ENCODE measurements at regions not wholly inside any gene's neighbourhood (a gene's known extent, or its start where the extent isn't known, plus 50 kb on each side); places are given as distances from the start of the nearest gene placed in this dataset.

DNA sequence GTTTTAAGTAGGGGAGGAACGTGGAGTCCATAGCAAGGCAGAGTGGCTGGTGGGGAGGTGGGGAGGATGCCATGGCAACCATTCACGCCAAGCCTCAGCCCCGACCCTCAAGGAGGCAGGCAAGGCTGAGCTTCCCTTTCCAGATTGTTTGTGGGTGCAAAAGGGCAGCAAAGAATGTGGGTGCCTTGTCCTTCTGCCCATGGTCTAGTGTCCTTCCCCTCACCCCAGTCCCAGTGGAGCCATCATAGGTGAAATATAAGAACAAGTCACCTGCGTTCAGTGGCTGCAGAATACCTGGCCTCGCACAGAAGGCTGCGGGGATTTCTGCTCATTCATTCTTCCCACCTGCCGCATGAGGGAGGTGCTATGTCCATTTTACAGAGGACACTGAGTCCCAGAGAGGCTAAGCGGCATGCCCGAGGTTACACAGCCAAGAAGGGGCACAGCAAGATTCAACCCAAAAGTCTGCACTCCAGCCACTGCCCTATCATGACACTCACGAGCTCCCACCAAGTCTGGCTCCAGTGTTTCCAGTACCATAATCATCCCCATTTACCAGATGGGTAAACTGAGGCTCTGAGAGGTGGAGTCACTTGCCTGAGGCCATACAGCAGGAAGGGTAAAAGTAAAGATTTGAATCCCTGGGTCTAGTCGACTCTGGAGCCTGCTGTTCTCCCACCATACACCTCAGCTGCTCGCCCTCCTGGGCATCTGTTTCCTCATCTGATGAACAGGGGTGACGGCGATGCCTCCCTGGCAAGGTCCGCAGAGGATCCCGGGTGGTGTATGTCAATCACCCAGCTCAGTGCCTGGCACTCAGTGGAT is 100.8 kb downstream of the CEBPB start:
- TF ChIP-seq, protein P1, sequence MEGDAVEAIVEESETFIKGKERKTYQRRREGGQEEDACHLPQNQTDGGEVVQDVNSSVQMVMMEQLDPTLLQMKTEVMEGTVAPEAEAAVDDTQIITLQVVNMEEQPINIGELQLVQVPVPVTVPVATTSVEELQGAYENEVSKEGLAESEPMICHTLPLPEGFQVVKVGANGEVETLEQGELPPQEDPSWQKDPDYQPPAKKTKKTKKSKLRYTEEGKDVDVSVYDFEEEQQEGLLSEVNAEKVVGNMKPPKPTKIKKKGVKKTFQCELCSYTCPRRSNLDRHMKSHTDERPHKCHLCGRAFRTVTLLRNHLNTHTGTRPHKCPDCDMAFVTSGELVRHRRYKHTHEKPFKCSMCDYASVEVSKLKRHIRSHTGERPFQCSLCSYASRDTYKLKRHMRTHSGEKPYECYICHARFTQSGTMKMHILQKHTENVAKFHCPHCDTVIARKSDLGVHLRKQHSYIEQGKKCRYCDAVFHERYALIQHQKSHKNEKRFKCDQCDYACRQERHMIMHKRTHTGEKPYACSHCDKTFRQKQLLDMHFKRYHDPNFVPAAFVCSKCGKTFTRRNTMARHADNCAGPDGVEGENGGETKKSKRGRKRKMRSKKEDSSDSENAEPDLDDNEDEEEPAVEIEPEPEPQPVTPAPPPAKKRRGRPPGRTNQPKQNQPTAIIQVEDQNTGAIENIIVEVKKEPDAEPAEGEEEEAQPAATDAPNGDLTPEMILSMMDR (IDR thresholded peaks at IDR 0.05; ENCODE audit: low read length) = no peak
- no peak for TF ChIP-seq EZH2 (IDR thresholded peaks at IDR 0.05; ENCODE audit: borderline replicate concordance, low read length)
